Testis (tissue), 2 donors: ENCODE measurements at regions not wholly inside any gene's neighbourhood (a gene's known extent, or its start where the extent isn't known, plus 50 kb on each side); places are given as distances from the start of the nearest gene placed in this dataset.

ENCODE experiments used
- DNase-seq: peaks from one replicate; pipeline ENCODE4 v3.0.0-alpha.2; 2019
- H3K27ac ChIP-seq, 2 donors: fragments of 200-600 bp; sonication (generic); one replicate each; pipeline ENCODE4 v1.5.1; 2019
- H3K27me3 ChIP-seq: fragments of 200-600 bp; sonication (generic); one replicate; pipeline ENCODE4 v1.5.1; 2019
- H3K36me3 ChIP-seq: fragments of 200-600 bp; sonication (generic); one replicate; pipeline ENCODE4 v1.5.1; 2017; ENCODE audit warnings: low read depth; ENCODE audit errors: missing control alignments
- H3K4me1 ChIP-seq: fragments of 200-600 bp; sonication (generic); one replicate; pipeline ENCODE4 v1.5.1; 2019
- H3K4me3 ChIP-seq, 2 donors: fragments of 200-600 bp; sonication (generic); one replicate each; pipeline ENCODE4 v1.5.1; 2017 to 2019
- H3K9me3 ChIP-seq: fragments of 200-600 bp; sonication (generic); one replicate; pipeline ENCODE4 v1.5.1; 2017
- POLR2A ChIP-seq: fragments of 450-650 bp; IDR thresholded peaks from one replicate; pipeline ENCODE4 v1.6.1; 2017; ENCODE audit warnings: antibody characterized with exemption, mild to moderate bottlenecking, moderate library complexity
- WGBS, 2 donors: methylation state at CpG; one replicate each; pipeline ENCODE4 v1.1.5; 2018; 5-methylcytosine and 5-hydroxymethylcytosine counted together
- intact Hi-C: fragments of 100-400 bp; cut with DNase I; formaldehyde crosslinking; loops from one replicate; pipeline ENCODE4 v1.15.1; 2023; ENCODE audit warnings: low total_unique reads
- TF ChIP-seq, protein P1 (sequence below), 3 experiments: fragments of 450-650 bp in 2 of 3; fragments of 200-600 bp in 1 of 3; sonication (generic) in 1 of 3; IDR thresholded peaks; one replicate each; pipeline ENCODE4 v1.5.1; 2016 to 2019; ENCODE audit warnings: antibody characterized with exemption in 3 of 3, mild to moderate bottlenecking in 2 of 3, moderate library complexity in 1 of 3

DNA sequence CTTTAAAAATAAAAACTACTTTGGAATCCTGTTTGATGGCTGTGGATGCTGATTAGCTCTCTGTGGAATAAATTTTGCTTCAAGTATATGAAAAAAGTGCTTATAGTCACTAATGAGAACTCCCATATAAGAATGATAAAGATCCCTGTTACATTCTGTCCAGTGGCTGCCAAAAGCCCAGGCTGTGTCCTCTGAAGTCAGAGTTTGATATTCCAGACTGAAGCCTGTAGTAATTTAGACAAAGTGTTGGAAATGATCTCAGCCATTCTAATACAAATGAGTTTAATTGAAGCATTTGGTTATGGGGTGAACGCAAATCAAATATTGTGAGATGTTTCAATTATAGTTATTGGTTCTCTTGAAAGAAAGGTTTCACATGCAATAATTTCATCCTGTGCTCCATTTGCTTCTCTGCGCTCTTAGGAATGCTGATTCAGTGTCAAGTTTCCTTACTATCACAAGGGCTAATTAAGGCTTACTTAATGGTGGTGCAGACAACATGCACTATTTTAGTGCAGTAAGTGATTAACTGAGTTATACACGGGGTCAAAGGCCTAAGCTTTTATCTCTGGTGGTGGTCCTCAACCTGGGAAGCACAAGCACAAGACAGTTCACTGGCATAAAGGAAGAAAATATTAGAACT, 867.6 kb downstream of the SORCS1 start:
- no peaks in the 10 kb centered on the region for H3K4me1 ChIP-seq
- H3K36me3 ChIP-seq = no peaks in the 10 kb centered on the region
- H3K4me3 ChIP-seq = no peak overlapping the region
- H3K27ac ChIP-seq = no peak overlapping the region
- TF ChIP-seq, protein P1, sequence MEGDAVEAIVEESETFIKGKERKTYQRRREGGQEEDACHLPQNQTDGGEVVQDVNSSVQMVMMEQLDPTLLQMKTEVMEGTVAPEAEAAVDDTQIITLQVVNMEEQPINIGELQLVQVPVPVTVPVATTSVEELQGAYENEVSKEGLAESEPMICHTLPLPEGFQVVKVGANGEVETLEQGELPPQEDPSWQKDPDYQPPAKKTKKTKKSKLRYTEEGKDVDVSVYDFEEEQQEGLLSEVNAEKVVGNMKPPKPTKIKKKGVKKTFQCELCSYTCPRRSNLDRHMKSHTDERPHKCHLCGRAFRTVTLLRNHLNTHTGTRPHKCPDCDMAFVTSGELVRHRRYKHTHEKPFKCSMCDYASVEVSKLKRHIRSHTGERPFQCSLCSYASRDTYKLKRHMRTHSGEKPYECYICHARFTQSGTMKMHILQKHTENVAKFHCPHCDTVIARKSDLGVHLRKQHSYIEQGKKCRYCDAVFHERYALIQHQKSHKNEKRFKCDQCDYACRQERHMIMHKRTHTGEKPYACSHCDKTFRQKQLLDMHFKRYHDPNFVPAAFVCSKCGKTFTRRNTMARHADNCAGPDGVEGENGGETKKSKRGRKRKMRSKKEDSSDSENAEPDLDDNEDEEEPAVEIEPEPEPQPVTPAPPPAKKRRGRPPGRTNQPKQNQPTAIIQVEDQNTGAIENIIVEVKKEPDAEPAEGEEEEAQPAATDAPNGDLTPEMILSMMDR (IDR thresholded peaks at IDR 0.05) = no peak
- no peak for TF ChIP-seq POLR2A
- DNase-seq = no peak
- H3K27me3 ChIP-seq = no peaks in the 10 kb centered on the region
- intact Hi-C loops = no loop called here
- 58 to 61% methylated on average over 3 of the region's 3 CpGs for WGBS, 2 donors
- no peaks in the 10 kb centered on the region for H3K9me3 ChIP-seq

DNA sequence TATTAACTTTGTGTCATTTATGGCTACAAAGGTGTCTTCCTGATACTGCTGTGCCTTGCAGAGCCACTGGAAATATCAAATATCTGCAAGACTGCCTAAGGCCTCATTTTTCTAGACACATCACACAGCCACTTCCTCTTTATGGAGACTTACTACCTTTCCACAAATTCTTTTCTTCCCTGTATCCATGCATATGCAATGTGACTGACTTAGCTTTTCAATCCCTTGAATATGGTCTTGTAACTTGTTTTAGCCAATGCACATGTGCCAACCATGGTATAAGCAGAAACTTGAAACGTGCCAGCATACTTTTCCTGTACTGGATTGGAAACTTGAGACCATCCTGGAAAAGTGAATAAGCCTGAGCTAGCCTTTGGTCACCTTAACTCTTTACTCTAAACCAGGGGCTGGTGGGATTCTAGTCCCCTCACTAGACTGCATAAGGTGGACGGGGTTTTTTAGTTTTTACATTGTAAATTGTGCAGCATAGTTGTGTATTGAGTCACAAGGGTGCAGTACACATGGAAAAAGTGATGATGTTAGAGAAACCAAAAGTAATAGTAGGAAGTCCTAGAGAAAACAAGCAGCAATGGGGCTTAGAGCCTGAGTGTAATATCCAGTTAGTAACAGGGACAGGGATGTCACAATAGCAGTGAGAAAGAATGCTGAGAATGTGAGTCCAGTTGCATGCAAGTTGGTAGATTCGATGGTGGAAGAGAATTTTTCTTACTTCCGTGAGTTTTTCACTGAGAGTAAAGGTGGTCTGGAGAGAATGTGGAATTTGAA, 879.5 kb downstream of the SORCS1 start:
- no peaks in the 10 kb centered on the region for H3K27me3 ChIP-seq
- no peaks in the 10 kb centered on the region for H3K9me3 ChIP-seq
- no peak for DNase-seq
- no peaks in the 10 kb centered on the region for H3K4me1 ChIP-seq
- no peaks in the 10 kb centered on the region for H3K36me3 ChIP-seq
- H3K4me3 ChIP-seq = no peak overlapping the region
- 82 to 86% methylated on average over 4 of the region's 4 CpGs for WGBS, 2 donors
- intact Hi-C loops = no loop called here
- H3K27ac ChIP-seq = no peak overlapping the region
- TF ChIP-seq POLR2A = no peak
- TF ChIP-seq, protein P1 (IDR thresholded peaks at IDR 0.05) = no peak

DNA sequence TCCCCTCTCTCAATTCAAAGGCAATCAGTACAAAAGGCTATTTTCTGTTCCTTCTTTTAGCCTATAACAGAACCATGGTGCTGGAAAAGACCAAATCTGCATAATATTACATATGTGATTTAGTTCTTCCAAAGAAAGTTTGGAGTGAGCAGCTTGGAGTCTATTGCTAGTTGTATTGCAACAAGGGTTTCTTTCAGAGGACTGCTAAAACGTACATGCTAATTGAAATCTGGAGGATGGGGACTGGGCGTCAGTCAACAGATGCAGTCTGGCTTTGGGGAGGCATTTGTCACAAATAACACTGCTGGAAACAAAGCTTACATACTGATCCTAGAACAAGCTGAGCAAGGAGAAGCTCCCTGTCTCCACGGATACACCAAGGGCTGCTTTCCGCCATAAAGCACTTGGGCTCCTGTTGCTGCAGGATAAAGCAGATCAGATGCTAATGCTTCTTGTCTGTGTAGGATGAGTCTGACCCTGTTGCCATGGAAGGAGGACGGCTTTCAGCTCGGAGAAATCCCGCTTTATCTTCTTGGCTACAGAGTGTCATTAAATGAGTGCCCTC, 883.5 kb downstream of the SORCS1 start:
- Histone ChIP-seq H3K4me3 (no peak overlapping the region), H3K27me3 (no peaks in the 10 kb centered on the region), H3K36me3 (no peaks in the 10 kb centered on the region), H3K9me3 (no peaks in the 10 kb centered on the region), H3K27ac (no peak overlapping the region), H3K4me1 (no peaks in the 10 kb centered on the region)
- DNase-seq = no peak
- WGBS, 2 donors = 71 to 79% methylated on average over 7 of the region's 7 CpGs
- intact Hi-C loops = no loop called here
- TF ChIP-seq POLR2A = no peak
- TF ChIP-seq, protein P1 (IDR thresholded peaks at IDR 0.05) = no peak

DNA sequence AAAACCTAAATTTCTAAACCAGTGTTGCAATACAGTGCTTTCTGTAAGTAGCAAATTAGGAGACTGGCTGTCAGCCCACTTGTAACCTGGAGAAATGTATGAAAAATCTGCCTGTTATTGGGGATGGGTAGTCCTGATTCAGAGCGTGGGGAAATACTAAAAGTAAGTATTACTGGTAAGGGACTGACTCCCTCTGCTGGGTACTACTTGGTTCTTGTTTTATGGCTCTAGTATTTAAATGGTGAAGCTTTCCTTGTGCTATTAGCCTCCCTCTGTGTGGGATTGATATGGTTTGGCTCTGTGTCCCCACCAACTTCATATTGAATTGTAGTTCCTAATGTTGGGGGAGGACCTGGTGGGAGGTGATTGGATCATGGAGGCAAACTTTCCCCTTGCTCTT, 886.1 kb downstream of the SORCS1 start:
- Histone ChIP-seq H3K27ac (no peak overlapping the region), H3K4me1 (no peaks in the 10 kb centered on the region), H3K36me3 (no peaks in the 10 kb centered on the region), H3K27me3 (no peaks in the 10 kb centered on the region), H3K9me3 (no peaks in the 10 kb centered on the region), H3K4me3 (no peak overlapping the region)
- 54 to 59% methylated on average over 1 of the region's 1 CpG for WGBS, 2 donors
- intact Hi-C loops = no loop called here
- TF ChIP-seq, protein P1 (IDR thresholded peaks at IDR 0.05) = no peak
- TF ChIP-seq POLR2A = no peak
- DNase-seq = no peak
